ENCODE measurements at regions not wholly inside any gene's neighbourhood (a gene's known extent, or its start where the extent isn't known, plus 50 kb on each side); places are given as distances from the start of the nearest gene placed in this dataset.

- no peak for TF ChIP-seq CTCF (IDR thresholded peaks at IDR 0.05)
- no peak for TF ChIP-seq ZFX (IDR thresholded peaks at IDR 0.05; ENCODE audit: borderline replicate concordance)
Observed at GRCh38 chr13:22469452-22469851, 711.3 kb upstream of the SGCG start.

All from 22Rv1 (cell line).